ENCODE measurements at regions not wholly inside any gene's neighbourhood (a gene's known extent, or its start where the extent isn't known, plus 50 kb on each side); places are given as distances from the start of the nearest gene placed in this dataset.
A peak's percentile ranks its signal among the peaks of the same experiment; 100 is the strongest.

DNA sequence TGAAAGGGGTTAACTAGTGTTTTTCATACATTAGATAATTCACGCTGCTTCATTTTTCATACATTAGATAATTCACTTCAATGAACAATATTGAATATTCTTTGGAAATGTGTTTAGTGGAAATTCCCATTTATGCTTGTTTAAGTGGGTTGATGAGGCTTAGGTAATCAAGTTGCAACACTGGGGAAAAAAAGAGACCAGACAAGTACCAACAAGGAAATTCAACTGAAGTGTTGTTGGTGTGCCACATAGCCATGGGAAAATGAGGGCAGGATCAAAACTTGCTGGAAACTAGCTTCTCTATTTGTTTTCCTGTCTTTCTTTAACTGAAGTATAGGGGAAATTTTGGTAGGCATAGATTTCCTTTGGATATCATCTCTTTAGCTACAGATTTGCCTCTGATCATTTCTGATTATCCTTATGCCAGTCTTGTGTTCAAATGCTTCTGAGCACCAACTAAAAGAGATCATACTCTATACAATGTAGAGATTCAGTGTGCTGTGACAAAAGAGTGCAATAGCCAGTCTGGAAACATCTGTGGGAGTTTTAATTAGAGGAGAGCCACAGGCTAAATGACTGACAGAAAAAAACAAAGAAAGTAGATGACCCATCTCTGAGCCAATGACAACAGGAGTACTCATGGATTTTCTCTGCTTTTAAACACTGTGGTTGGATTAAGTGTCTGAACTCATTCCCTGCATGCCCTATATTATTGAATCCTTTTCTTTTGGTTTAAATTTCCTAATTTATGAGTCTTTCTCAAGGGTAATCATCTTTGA lies 67.6 kb upstream of the CTSC start:
- no peak for DNase-seq (ENCODE audit: low spot score)

DNA sequence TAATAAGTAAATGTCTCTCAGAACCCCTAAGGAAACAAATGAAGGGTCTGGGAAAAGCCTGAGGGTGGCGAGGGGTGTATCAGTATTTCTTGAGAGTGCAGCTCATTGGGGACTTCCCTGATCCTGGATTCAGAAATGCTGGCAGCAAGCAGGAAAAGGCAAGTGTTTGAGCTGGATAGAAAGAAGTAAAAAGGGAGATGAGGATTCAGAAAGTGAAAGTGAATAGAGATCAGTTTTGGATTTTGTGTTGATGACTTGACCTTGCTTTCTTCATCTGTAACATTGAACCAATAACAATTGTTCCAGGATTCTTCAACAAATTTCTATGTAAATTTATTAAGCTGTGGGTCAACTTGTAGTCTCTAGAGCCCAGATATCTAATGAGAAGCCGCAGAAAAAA lies 66.9 kb upstream of the CTSC start:
- DNase-seq (ENCODE audit: low spot score) = peak; percentile 37

DNA sequence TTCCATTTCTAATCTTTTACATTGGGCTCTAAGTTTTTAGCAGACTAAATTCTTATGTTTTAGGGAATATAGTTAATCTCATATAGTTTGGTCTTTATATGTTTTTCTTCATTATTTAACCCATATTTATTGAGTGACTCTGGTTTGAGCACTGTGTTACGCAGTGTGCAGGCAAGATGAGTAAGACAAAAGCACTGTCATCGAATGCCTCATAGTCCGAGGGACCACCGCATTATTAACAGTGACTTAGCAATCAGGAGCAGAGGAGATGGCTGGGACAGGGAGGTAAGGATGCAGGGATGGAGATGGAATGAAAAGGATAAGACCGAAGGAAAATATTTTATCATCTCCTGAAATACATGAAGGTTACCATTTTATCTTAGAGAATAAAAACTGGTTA lies 65.2 kb upstream of the CTSC start:
- DNase-seq (ENCODE audit: low spot score) = peak; percentile 24

DNA sequence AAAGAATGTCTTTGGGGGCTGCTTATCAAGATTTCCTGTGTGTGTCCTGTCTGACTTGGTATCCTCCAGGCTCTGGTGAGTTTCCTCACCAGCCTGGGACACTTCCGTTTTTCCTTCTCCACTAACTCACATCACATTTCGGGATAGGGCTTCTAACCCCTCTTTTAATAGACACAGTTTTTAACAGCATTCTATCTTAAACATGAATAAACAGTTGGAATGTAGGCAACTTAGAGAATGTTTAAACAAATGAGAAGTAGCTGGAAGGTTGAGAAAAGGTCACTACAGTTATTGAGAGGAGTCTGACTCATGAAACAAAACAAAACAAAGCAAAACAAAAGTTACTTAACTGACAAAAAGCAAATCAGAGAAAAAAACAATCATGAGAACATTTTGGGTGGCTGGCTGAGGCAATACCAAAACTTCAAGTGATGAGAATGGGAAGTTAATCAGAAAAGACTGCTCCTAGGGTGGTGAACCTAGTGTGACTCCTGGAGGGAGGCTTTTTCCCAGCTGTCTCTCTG lies 64.7 kb upstream of the CTSC start:
- peak; percentile 83 for DNase-seq (ENCODE audit: low spot score)

DNA sequence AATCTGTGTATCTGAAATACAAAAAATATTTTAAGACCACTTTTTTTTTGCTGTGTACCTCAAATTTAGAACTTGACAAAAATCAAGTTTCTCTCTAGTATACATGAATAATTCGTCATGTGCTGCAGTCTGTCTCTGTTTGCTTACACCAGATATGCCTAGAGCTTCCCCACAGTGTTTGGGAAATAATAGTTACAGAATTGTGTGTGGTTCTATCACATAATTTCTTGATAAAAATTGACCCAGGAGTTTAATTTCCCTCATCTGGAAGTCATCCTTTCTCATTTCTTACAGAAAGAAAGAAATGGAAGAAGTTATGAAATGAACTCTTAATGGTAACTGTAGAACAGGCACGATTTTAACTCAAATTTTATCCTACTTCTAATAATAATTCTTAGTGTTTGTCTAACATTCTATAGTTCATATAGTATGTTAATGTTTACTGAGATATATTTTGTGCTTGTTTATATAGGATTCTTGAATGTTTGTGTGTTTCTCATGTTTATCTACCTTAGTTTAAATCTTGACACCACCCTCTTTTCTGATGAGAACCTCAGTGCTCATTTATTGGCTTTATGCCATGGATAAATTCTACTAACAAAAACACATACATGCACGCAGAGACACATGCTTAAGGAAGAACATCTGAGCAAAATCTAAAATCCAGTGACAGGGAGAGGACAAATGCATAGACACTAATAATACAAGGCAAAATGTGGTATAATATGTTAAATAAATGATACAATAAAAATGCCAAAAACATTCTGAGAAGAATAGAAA lies 61.4 kb upstream of the CTSC start:
- no peak for DNase-seq (ENCODE audit: low spot score)

DNA sequence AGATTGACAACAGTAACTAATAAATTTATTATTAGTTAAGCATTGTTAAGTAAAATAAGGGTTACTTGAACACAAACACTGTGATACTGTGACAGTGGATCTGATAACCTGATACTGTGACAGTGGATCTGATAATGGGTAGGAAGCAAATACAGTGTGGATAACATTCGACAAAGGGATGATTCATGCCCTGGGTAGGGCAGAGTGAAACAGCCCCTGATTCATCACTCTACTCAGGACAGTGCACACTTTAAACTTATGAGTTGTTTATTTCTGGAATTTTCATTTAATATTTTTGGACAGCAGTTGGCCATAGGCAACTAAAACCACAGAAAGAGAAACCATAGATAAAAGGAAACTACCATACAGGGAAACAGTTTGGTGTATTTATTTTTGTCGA lies 60.8 kb upstream of the CTSC start:
- peak; percentile 76 for DNase-seq (ENCODE audit: low spot score)

DNA sequence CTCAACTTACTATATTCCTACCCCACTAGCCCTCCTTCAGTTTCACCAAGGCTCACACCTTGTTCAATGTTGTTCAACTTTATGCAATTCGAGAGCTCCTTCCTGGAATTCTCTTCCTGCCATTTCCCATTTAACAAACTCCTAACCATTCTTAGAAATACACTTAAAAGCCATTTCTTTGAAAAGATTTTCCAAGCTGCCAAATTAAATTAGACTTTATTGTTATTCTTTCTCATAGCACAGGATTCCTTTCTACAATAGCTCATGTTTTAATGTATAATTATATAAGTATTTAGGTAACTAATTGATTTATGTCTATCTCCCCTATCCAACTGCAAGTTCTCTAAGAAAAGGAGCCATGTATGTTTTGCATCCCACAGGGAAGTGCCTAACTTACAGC lies 52.7 kb upstream of the CTSC start:
- no peak for DNase-seq (ENCODE audit: low spot score)

DNA sequence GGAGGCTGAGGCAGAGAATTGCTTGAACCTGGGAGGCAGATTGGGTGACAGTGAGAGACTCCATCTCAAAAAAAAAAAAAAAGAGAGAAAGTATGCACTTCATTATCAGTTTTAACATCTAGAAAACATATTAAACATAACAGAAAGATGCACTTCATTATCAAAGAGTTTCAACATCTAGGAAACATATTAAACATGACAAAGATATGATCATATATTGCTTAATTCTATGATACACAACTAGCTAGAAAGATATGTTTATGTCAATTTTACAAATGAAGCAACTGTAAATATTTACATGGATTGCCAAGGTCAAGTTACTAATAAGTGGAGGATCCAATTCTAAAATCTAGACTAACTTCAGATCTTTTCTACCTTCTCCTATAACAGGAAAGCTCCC lies 50.4 kb upstream of the CTSC start:
- no peak for DNase-seq (ENCODE audit: low spot score)

Measured in kidney tubule cell (primary cell).